CD4-positive, alpha-beta T cell treated with Interferon alpha-2 for 1 hour (primary cell): ENCODE measurements at regions not wholly inside any gene's neighbourhood (a gene's known extent, or its start where the extent isn't known, plus 50 kb on each side); places are given as distances from the start of the nearest gene placed in this dataset.
A peak's percentile ranks its signal among the peaks of the same experiment; 100 is the strongest.

Experiments used
- DNase-seq, 2 donors: peaks; one replicate each; pipeline ENCODE4 v3.0.0-alpha.2; 2020 to 2022

- DNase-seq = peak in 1 of 2 donors; percentile 36
Observed at GRCh38 chr9:4382722-4383317, 83.0 kb upstream of the GLIS3 start.

DNA sequence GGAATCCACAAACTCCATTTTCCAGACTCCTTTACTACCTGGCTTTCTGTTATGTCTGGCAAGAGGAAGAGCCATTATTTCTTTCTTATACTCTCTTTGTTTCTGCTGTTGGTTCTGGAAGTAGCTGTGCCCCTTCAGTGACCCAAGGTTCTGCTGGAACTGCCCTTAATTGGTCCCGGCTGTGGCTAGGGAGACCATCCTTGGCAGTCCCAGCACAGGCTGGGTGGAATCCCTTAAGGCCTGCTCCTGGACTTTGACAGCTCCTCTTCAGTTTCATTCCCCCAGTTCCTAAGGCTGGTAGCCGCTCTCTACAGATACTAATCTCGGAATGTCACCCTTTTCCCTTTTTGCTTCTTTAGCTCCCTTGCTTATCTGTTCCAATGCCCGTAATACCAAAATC, 81.9 kb upstream of the GLIS3 start:
- DNase-seq = no peak

GRCh38 chr9:4380406-4380805, 80.5 kb upstream of the GLIS3 start:
- DNase-seq = no peak

DNA sequence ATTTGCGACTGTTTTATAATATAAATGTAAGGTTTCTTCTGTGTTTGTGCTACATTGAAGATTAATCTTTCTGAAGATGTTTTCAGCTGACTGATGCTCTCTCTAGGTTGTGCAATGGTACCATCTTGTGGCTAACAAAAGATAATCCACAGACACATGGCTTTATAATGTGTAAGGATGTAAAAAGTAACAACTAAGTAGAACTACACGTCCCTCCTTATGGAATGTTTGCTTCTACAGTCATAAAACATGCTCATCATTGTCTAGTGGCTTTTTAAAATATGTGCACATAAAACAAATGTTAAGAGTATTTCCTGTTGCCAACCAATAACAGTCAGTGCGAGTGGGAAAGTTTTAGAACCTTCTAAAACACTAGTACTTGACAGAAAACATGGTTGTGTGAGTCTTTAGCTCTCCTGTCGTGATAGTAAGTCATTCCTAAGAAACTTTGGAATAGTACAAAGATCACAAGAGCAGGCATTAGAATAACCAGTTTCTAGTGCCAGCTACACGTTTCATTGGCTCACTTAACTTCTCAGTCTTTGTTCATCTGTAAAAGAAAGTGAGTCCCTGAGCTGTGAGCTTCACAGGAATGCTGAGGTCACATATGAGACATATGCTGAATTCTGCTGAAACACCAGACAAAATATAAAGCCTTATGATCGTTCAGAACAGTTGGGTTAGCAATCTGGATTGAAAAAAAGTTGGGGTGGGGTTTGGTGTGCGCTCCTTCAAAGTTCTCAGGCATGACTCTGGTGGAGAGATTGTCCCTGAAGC, 75.7 kb upstream of the GLIS3 start:
- DNase-seq = peak in 1 of 2 donors; percentile 14

DNA sequence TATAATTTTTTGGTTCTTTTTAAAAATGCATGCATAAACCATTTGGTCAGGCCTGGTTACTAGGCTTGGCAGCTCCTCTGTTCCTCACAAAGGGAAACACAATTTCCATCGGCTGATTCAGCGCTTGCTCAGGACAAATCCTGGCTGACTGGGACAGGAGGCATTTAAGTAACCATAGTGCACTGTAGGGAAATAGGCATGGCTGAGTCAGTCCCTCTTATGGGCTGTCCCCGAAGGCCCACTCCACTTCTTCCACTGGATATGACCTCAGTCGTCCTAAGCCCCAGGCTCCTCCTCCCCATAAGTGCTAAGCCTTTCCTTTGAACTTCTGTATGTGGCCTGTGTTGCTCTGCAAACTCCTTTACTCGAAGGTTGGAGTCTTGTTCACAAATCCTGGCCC, 71.2 kb upstream of the GLIS3 start:
- no peak for DNase-seq

DNA sequence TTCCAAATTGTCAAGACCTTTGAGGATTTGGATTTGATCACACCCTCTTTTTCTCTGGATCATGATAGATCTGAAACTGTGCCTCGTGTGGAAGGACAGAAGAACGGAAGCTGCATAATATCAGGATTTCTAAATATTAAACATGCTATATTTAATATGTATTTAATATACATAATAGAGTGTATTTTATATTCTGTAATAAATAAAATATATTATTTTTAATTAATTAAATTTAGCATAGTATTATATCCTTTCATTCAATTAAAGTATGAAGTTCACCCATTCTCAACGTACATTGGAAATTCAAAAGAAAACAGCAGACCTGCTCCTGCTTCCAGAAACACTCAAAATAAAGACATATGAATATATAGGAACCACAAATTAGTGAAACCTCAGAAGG, 70.6 kb upstream of the GLIS3 start:
- no peak for DNase-seq

DNA sequence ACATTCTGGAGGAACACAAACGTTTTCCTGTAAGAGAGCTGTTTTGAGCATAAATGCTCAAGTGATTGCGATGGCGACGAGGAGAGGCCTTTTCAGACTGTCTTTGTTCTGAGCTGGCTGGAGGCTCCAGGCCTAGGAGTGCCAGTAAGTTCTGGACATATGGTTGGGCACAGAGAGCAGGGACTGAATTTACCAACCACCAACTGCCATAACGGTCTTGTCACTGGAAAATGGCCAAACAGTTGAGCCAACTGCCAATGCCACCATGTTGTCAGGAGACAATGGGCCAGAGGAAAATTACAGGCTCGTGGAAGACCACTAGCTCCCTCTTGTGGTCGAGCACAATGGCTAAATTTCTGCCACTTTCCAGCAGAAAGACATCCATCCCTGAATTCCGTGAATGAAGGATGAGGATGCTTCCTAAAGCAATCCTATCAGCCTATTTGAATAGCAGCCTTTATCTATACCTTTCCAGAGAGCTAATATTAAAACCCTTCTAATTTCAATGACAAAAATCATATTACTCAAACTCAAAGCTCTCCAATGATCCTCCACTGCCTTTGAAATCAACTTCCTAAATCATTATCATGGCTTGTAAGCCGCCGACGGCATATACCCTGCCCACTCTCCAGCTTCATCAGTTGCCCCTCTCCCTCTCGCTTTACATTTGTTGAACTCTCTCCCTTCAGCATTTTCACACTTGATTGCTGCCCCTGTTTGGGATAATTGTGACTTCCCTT, 66.9 kb upstream of the GLIS3 start:
- peak; percentile 6 to 25 for DNase-seq

DNA sequence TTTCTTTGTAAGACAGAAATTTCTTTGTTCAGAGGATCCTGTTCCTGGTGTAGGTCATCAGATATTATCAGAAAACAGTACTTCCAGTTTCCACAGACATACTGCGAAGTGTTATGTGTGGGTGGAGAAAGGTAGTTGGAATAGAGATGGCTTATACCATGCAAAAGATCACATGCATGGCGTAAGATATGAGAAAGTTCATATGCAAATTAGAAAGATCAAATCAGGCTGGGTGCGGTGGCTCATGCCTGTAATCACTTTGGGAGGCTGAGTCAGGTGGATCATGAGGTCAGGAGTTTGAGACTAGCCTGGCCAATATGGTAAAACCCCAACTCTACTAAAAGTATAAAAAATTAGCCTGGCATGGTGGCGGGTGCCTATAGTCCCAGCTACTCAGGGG, 65.2 kb upstream of the GLIS3 start:
- no peak for DNase-seq

GRCh38 chr9:4362281-4362680, 62.4 kb upstream of the GLIS3 start:
- DNase-seq = no peak

- DNase-seq = no peak
Observed at GRCh38 chr9:4359016-4359415, 59.1 kb upstream of the GLIS3 start.

GRCh38 chr9:4357929-4358328, 58.1 kb upstream of the GLIS3 start:
- DNase-seq = no peak

- DNase-seq = no peak
Observed at GRCh38 chr9:4356306-4356705, 56.4 kb upstream of the GLIS3 start.

GRCh38 chr9:4353236-4353635, 53.4 kb upstream of the GLIS3 start:
- no peak for DNase-seq

DNA sequence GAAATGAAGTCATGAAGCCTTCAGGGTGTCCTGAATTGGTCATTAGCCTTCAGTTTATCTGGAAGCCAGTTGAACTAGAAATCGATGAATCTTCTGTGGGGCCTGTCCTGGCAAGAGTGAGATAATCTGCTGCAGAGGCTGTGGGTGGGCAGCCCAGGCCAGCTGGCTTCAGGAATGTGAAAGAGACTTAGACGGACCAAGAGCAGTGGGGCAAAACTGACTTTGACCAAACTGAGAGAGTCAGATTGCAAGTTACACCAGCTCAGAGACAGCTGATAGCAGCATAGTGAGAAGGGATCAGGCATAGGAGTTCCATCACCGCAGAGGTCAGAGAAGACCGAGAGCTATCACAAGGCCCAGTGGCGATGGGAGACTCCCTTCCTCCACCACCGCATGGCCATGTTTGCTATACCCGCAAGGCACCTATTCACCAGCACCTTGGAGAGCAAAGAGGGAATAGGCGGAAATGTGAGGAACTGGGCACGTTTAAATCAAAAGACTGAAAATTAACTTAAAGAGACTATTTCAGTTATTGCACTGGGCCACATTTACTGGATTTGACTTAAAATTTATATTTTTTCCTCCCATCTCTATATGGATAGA, 50.0 kb upstream of the GLIS3 start:
- DNase-seq = no peak
